Gastroesophageal sphincter (tissue), 3 donors: ENCODE measurements at regions not wholly inside any gene's neighbourhood (a gene's known extent, or its start where the extent isn't known, plus 50 kb on each side); places are given as distances from the start of the nearest gene placed in this dataset.

Source experiments
- EP300 ChIP-seq: sonication (generic); formaldehyde crosslinking; IDR thresholded peaks from one replicate; pipeline ENCODE4 v1.6.1; 2017; ENCODE audit warnings: antibody characterized with exemption, mild to moderate bottlenecking
- TF ChIP-seq, protein P1 (sequence below), 4 experiments: fragments of 200-600 bp in 2 of 4; fragments of 450-650 bp in 2 of 4; sonication (generic) in 1 of 4; IDR thresholded peaks; one replicate each; pipeline ENCODE4 v1.5.1; 2017 to 2019; ENCODE audit warnings: antibody characterized with exemption in 4 of 4, mild to moderate bottlenecking in 2 of 4, moderate library complexity in 2 of 4

DNA sequence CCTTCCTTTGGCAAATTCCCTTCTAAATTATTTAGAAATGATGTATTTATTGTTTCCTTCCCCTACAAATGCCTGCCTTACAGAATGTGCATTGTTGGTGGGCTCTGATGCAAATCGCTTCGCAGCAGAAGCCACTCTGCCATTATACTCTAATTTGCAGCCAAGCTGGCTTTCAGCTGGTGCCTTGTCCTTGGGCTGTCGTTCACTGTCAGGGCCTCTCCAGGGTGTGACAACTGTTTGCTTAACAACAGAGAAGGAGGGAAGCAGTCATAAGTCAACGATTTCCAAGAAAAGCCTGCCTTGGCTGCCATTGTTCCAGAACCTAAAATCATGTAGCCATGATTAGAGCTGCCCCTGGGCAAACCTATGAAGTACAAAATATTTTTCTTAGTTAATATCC, 260.1 kb upstream of the RGMB start:
- TF ChIP-seq, protein P1, sequence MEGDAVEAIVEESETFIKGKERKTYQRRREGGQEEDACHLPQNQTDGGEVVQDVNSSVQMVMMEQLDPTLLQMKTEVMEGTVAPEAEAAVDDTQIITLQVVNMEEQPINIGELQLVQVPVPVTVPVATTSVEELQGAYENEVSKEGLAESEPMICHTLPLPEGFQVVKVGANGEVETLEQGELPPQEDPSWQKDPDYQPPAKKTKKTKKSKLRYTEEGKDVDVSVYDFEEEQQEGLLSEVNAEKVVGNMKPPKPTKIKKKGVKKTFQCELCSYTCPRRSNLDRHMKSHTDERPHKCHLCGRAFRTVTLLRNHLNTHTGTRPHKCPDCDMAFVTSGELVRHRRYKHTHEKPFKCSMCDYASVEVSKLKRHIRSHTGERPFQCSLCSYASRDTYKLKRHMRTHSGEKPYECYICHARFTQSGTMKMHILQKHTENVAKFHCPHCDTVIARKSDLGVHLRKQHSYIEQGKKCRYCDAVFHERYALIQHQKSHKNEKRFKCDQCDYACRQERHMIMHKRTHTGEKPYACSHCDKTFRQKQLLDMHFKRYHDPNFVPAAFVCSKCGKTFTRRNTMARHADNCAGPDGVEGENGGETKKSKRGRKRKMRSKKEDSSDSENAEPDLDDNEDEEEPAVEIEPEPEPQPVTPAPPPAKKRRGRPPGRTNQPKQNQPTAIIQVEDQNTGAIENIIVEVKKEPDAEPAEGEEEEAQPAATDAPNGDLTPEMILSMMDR (IDR thresholded peaks at IDR 0.05), result no peak
- no peak for TF ChIP-seq EP300
